VCaP (cell line): ENCODE measurements at regions not wholly inside any gene's neighbourhood (a gene's known extent, or its start where the extent isn't known, plus 50 kb on each side); places are given as distances from the start of the nearest gene placed in this dataset.

Experiments
- H3K27ac ChIP-seq: fragments of 450-650 bp; 2 replicates; pipeline ENCODE4 v1.5.1; 2017
- CTCF ChIP-seq: fragments of 450-650 bp; conservative IDR thresholded peaks from 2 replicates; pipeline ENCODE4 v1.5.1; 2017; ENCODE audit warnings: mild to moderate bottlenecking, moderate library complexity

GRCh38 chr4:16995451-16995850 is 97.0 kb upstream of the LDB2 start:
- TF ChIP-seq CTCF = no peak
- H3K27ac ChIP-seq = no peak overlapping the region

- no peak overlapping the region for H3K27ac ChIP-seq
- TF ChIP-seq CTCF = no peak
Measured at GRCh38 chr4:16993956-16994840, 95.8 kb upstream of the LDB2 start.

GRCh38 chr4:16992566-16993225 is 94.3 kb upstream of the LDB2 start:
- no peak for TF ChIP-seq CTCF
- no peak overlapping the region for H3K27ac ChIP-seq

GRCh38 chr4:16991450-16991849 is 93.0 kb upstream of the LDB2 start:
- TF ChIP-seq CTCF = no peak
- H3K27ac ChIP-seq = no peak overlapping the region

GRCh38 chr4:16989371-16989770 is 90.9 kb upstream of the LDB2 start:
- TF ChIP-seq CTCF = no peak
- H3K27ac ChIP-seq = no peak overlapping the region

GRCh38 chr4:16988814-16989213 is 90.4 kb upstream of the LDB2 start:
- TF ChIP-seq CTCF = no peak
- no peak overlapping the region for H3K27ac ChIP-seq

- H3K27ac ChIP-seq = no peak overlapping the region
Measured at GRCh38 chr4:16977081-16977480, 78.6 kb upstream of the LDB2 start.

More at GRCh38 chr4:16977081-16977480, 78.6 kb upstream of the LDB2 start:
- TF ChIP-seq CTCF = no peak
